Testis (tissue), 2 donors: ENCODE measurements at regions not wholly inside any gene's neighbourhood (a gene's known extent, or its start where the extent isn't known, plus 50 kb on each side); places are given as distances from the start of the nearest gene placed in this dataset.

Source experiments
- CTCF ChIP-seq, 3 experiments: fragments of 450-650 bp in 2 of 3; fragments of 200-600 bp in 1 of 3; sonication (generic) in 1 of 3; IDR thresholded peaks; one replicate each; pipeline ENCODE4 v1.5.1; 2016 to 2019; ENCODE audit warnings: antibody characterized with exemption in 3 of 3, mild to moderate bottlenecking in 2 of 3, moderate library complexity in 1 of 3
- POLR2A ChIP-seq: fragments of 450-650 bp; IDR thresholded peaks from one replicate; pipeline ENCODE4 v1.6.1; 2017; ENCODE audit warnings: antibody characterized with exemption, mild to moderate bottlenecking, moderate library complexity

- TF ChIP-seq POLR2A: no peak
- no peak for TF ChIP-seq CTCF (IDR thresholded peaks at IDR 0.05)
These were observed 158.0 kb upstream of the TWIST2 start for GRCh38 chr2:238689871-238690389.
